AG04450 (cell line): ENCODE measurements at regions not wholly inside any gene's neighbourhood (a gene's known extent, or its start where the extent isn't known, plus 50 kb on each side); places are given as distances from the start of the nearest gene placed in this dataset.

ENCODE experiments used
- CTCF ChIA-PET: fragments of 300-600, 350-600 bp; formaldehyde crosslinking; extraction: SDS; loops from one replicate; lab custom pipeline; 2022; ENCODE audit warnings: antibody characterized with exemption, inconsistent platforms; lab: Charles Lee
- POLR2A ChIA-PET: fragments of 350-600 bp; formaldehyde crosslinking; extraction: SDS; loops from one replicate; lab custom pipeline; 2021; ENCODE audit warnings: antibody characterized with exemption, inconsistent platforms; lab: Yijun Ruan, JAX
- DNase-seq: peaks from one replicate; pipeline ENCODE4 v3.0.0-alpha.2; 2011; ENCODE audit warnings: low read depth, low spot score
- H3K27ac ChIP-seq: one replicate; pipeline ENCODE4 v1.5.1; 2012; ENCODE audit warnings: low read depth, low read length, control low read depth
- H3K27me3 ChIP-seq: one replicate; pipeline ENCODE4 v1.6.0; 2012; ENCODE audit warnings: low read length; ENCODE audit not compliant: control insufficient read depth, insufficient read depth
- H3K4me3 ChIP-seq: 2 replicates; pipeline ENCODE4 v1.5.1; 2011; ENCODE audit warnings: mild to moderate bottlenecking, low read depth, low read length, control low read depth
- H3K9me3 ChIP-seq: 2 replicates; pipeline ENCODE4 v1.5.1; 2012; ENCODE audit warnings: low read length; ENCODE audit not compliant: control insufficient read depth, insufficient read depth
- CTCF ChIP-seq: IDR thresholded peaks from 2 replicates; pipeline ENCODE4 v1.5.1; 2011; ENCODE audit warnings: low read depth, low read length, control low read depth, inconsistent platforms

GRCh38 chr4:181312066-181312465 lies 931.1 kb upstream of the TENM3 start:
- no peak for DNase-seq
- TF ChIP-seq CTCF = no peak
- ChIA-PET POLR2A (no interaction called here), CTCF (interaction anchor here (1.0 to 1.2 kb wide), 2 partner anchors 10 to 217 kb away, joined by 3 to 4 read pairs; no protein-coding TSS in a partner anchor)
- Histone ChIP-seq H3K9me3 (no peaks in the 10 kb centered on the region), H3K4me3 (no peak overlapping the region), H3K27me3 (no peaks in the 10 kb centered on the region), H3K27ac (no peak overlapping the region)

- Histone ChIP-seq H3K9me3 (no peaks in the 10 kb centered on the region), H3K4me3 (no peak overlapping the region), H3K27ac (no peak overlapping the region), H3K27me3 (no peaks in the 10 kb centered on the region)
- no peak for TF ChIP-seq CTCF
- no peak for DNase-seq
- POLR2A ChIA-PET = no interaction called here
- CTCF ChIA-PET = no interaction called here
Measured at GRCh38 chr4:181319629-181320028, 923.6 kb upstream of the TENM3 start.

DNA sequence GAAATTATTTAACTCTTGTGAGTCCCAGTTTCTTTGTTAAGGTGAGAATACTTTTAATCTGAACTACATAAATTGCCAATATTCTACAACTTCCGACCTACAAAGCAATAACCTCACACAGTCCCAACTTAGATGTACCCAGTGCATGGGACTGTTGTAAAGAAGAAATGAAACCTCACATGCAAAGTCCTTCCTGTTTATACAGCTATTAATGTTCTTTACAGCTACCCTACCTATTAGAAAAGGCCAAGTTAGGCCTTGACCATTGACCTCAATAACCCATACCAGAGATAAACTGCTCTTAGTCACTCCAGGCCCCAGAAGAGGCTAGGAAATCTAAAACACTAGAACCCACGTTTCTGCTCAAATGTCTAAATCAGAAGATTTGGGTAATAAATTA lies 920.1 kb upstream of the TENM3 start:
- DNase-seq = no peak
- H3K27me3 ChIP-seq = no peaks in the 10 kb centered on the region
- no peak for TF ChIP-seq CTCF
- ChIA-PET POLR2A (no interaction called here), CTCF (no interaction called here)
- no peak overlapping the region for H3K27ac ChIP-seq
- H3K4me3 ChIP-seq = no peak overlapping the region
- H3K9me3 ChIP-seq = no peaks in the 10 kb centered on the region

DNA sequence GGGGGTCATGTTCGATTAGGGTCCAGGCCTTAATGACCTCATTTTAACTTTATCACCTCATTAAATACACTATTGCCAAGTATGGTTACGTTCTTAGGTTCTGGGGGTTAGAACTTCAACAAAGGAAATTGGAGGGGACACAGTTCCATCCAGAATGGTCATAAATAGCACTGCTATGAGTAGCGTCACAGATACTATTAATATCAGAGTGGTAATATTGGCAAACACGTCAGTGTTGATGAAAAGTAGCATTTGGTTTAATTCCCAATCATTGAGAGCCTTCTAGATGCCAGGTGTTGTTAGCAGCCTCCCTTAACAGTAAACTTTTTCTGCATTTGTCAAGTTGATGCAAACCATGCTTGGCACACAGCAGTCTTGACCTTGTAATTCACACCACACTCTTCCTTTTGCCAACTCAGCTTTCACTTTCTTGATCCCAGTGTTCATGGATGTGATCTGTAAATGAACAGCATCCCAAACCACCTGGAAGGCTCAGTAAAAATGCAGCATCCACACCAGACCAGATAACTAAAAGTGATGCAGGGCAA lies 912.5 kb upstream of the TENM3 start:
- no peak overlapping the region for H3K4me3 ChIP-seq
- no peaks in the 10 kb centered on the region for H3K9me3 ChIP-seq
- H3K27me3 ChIP-seq = no peaks in the 10 kb centered on the region
- H3K27ac ChIP-seq = no peak overlapping the region
- TF ChIP-seq CTCF = no peak
- ChIA-PET POLR2A (no interaction called here), CTCF (no interaction called here)
- DNase-seq = no peak

GRCh38 chr4:181331214-181331613 lies 912.0 kb upstream of the TENM3 start:
- CTCF ChIA-PET = no interaction called here
- no peaks in the 10 kb centered on the region for H3K27me3 ChIP-seq
- POLR2A ChIA-PET = no interaction called here
- TF ChIP-seq CTCF = no peak
- DNase-seq = no peak
- H3K9me3 ChIP-seq = no peaks in the 10 kb centered on the region
- no peak overlapping the region for H3K27ac ChIP-seq
- H3K4me3 ChIP-seq = no peak overlapping the region
